WERI-Rb-1 (cell line): ENCODE measurements at regions not wholly inside any gene's neighbourhood (a gene's known extent, or its start where the extent isn't known, plus 50 kb on each side); places are given as distances from the start of the nearest gene placed in this dataset.
"Not testable (repeated sequence)": the region's sequence is repeated elsewhere in the genome, so short reads cannot be mapped to it uniquely, and the experiment has no call there.

Source experiments
- DNase-seq: peaks from one replicate; pipeline ENCODE4 v3.0.0-alpha.2; 2020
- H3K27ac ChIP-seq: fragments of 250-450 bp; sonication (Bioruptor Pico); 2 replicates; pipeline ENCODE4 v1.5.1; 2020; ENCODE audit warnings: mild to moderate bottlenecking, moderate library complexity
- H3K27me3 ChIP-seq: fragments of 250-450 bp; sonication (Bioruptor Pico); 2 replicates; pipeline ENCODE4 v1.5.1; 2021; ENCODE audit warnings: mild to moderate bottlenecking, low read depth, moderate library complexity; ENCODE audit not compliant: insufficient read depth, severe bottlenecking
- H3K36me3 ChIP-seq: fragments of 250-450 bp; sonication (Bioruptor Pico); 2 replicates; pipeline ENCODE4 v1.5.1; 2020; ENCODE audit warnings: mild to moderate bottlenecking, moderate library complexity
- H3K4me3 ChIP-seq: 2 replicates; pipeline ENCODE4 v1.5.1; 2011; ENCODE audit warnings: low read depth, mild to moderate bottlenecking, control low read depth, low read length
- H3K9me3 ChIP-seq: fragments of 250-450 bp; sonication (Bioruptor Pico); 2 replicates; pipeline ENCODE4 v1.5.1; 2021; ENCODE audit warnings: mild to moderate bottlenecking, moderate library complexity; ENCODE audit not compliant: severe bottlenecking
- CTCF ChIP-seq: IDR thresholded peaks from 2 replicates; pipeline ENCODE4 v1.5.1; 2011; ENCODE audit warnings: low read depth, mild to moderate bottlenecking, control low read depth, inconsistent platforms, low read length

GRCh38 chr5:87582149-87582548 is 169.4 kb upstream of the CCNH start:
- Histone ChIP-seq H3K36me3 (no peaks in the 10 kb centered on the region), H3K9me3 (no peaks in the 10 kb centered on the region), H3K4me3 (no peak overlapping the region), H3K27me3 (no peaks in the 10 kb centered on the region), H3K27ac (no peak overlapping the region)
- TF ChIP-seq CTCF, result no peak
- DNase-seq, result no peak

- Histone ChIP-seq H3K36me3 (no peaks in the 10 kb centered on the region), H3K27ac (no peak overlapping the region), H3K4me3 (no peak overlapping the region), H3K27me3 (no peaks in the 10 kb centered on the region), H3K9me3 (no peaks in the 10 kb centered on the region)
- DNase-seq, result no peak
- no peak for TF ChIP-seq CTCF
Observed at GRCh38 chr5:87581661-87582060, 168.9 kb upstream of the CCNH start.

GRCh38 chr5:87579678-87580077 is 166.9 kb upstream of the CCNH start:
- H3K36me3 ChIP-seq, result no peaks in the 10 kb centered on the region
- no peaks in the 10 kb centered on the region for H3K9me3 ChIP-seq
- no peak for DNase-seq
- H3K27ac ChIP-seq, result no peak overlapping the region
- H3K27me3 ChIP-seq, result no peaks in the 10 kb centered on the region
- no peak overlapping the region for H3K4me3 ChIP-seq
- no peak for TF ChIP-seq CTCF

GRCh38 chr5:87576867-87577266 is 164.1 kb upstream of the CCNH start:
- Histone ChIP-seq H3K4me3 (no peak overlapping the region), H3K36me3 (no peaks in the 10 kb centered on the region), H3K27ac (no peak overlapping the region), H3K9me3 (no peaks in the 10 kb centered on the region), H3K27me3 (no peaks in the 10 kb centered on the region)
- DNase-seq, result no peak
- TF ChIP-seq CTCF, result no peak

GRCh38 chr5:87576306-87576705 is 163.6 kb upstream of the CCNH start:
- H3K36me3 ChIP-seq, H3K27ac ChIP-seq, H3K4me3 ChIP-seq, H3K27me3 ChIP-seq, H3K9me3 ChIP-seq, DNase-seq: not testable (repeated sequence)

- no peak for DNase-seq
- Histone ChIP-seq H3K4me3 (no peak overlapping the region), H3K36me3 (no peaks in the 10 kb centered on the region), H3K27ac (no peak overlapping the region), H3K27me3 (no peaks in the 10 kb centered on the region), H3K9me3 (no peaks in the 10 kb centered on the region)
- TF ChIP-seq CTCF, result no peak
Observed at GRCh38 chr5:87574106-87574505, 161.4 kb upstream of the CCNH start.
